DMS53 treated with DMSO at 0.1 percent for 48 hours (cell line): ENCODE measurements at regions not wholly inside any gene's neighbourhood (a gene's known extent, or its start where the extent isn't known, plus 50 kb on each side); places are given as distances from the start of the nearest gene placed in this dataset.

Experiments used
- DNase-seq: peaks from one replicate; lab custom pipeline; 2025; ENCODE audit not compliant: unreplicated experiment; lab: John Stamatoyannopoulos, UW

- no peak for DNase-seq
Observed at GRCh38 chr1:62917314-62917713, 133.4 kb downstream of the ATG4C start.

GRCh38 chr1:62917805-62918204 lies 133.9 kb downstream of the ATG4C start:
- no peak for DNase-seq

DNA sequence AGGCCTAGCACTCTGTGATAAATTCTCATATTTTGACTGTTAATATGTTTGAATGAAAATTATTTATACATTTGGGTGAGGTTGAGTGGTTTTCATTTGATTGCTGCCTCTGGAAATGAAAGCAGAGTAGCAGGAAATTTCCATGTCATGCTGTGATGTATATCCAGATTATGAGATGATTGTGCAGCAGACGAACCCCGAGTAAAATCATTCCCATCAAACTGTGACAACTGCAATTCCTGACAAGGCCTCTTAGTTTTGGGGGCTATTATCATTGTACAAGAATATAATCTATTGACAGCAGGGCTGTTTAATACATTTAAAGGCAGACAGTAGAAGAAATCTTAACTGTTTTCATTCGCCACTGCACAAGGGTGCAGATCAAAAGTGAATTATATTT lies 134.8 kb downstream of the ATG4C start:
- no peak for DNase-seq

GRCh38 chr1:62922006-62922405 lies 138.1 kb downstream of the ATG4C start:
- DNase-seq: no peak

DNA sequence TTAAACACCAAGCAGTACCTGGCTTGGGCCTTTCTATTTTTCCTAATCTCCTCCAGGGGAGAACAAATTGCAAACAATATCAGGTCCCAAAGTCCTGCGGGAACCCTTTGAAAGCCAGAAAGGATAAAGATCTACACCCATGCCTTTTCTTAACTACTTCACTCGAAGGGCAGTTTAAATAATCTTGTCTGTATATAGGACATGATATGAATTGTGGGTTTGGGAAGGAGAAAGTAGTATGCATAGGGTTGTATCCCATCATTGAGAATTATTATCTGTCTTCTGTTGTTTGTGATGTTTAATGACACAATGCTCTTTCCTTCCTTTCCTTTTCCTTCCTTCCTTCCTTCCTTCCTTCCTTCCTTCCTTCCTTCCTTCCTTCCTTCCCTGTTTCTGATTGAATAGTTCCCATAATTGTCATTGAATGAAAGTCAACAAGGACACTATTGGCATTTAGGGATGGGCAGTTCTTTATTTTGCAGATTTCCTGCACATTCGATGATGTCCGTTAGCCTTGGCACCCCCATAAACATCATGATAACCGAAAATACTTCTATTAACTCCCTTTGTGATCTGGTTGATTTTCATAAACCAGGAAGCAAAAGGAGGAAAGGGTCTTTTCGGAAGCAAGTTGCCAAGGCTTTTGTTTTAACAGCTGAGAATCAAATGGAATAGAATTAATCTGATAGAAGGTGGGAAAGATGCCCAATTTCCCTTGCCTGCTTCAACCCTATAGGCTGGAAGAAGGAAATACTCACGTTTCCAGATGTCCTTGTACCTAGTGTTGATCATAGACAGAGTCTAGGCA lies 141.3 kb downstream of the ATG4C start:
- DNase-seq: no peak

DNA sequence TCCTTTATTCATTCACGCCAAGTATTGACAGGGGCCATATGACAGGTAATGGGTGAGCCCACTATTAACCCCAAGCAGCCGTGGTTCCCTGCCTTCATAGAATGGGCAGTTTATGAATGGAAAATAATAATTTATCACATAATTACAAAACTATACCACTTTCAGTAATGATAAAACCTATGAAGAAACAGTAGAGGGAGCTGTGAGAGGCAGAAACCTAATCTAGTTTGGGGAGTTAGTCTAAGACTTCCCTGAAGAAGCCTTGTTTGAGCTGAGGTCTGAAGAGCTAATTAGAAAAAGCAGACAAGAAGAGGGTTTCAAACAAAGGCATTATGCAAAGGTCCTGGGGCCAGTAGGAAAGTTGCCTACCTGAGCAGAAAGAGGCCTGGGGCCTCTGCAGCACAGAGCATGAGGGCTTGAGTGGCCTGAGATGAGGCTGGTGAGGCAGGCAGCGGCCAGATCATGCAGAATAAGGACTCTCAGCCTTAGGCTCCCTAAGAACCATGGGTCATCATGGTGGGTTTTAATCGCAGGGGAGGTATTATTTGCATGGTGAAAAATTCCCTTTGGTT lies 142.8 kb downstream of the ATG4C start:
- DNase-seq: no peak

- no peak for DNase-seq
Observed at GRCh38 chr1:62928885-62929284, 145.0 kb downstream of the ATG4C start.

DNA sequence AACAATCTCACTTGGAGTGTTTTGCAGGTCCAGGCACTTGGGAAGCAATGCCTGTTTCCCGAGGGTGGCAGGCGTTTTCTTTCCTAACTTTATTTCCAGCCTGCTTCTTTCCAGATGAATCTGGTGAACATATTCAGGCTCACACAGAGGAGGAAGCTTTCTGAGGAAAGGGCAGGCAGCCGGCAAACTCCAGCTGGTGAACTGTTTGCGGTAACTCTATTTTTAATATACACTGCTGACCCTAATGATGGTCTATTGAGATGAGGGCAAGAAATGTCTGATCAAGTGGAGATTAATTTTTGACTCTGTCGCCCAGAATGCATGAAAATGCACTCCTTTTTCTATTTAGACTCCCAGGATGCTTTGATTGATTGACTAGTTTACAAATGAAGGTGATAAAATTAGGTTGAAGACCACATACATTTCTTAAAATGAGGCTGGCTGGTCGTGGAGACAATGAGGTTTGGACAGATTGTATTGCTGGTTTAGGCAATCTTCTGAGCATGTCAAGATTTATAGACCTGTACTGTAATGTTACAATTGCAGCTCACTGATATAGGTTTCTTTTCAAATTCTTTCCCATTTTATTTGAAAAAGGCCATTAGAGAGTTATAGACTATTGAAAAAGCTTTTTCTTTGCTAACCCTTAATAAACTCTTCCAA lies 153.8 kb downstream of the ATG4C start:
- DNase-seq: no peak

GRCh38 chr1:62941780-62942179 lies 157.8 kb downstream of the ATG4C start:
- no peak for DNase-seq

- no peak for DNase-seq
Observed at GRCh38 chr1:62946511-62946910, 162.6 kb downstream of the ATG4C start.

DNA sequence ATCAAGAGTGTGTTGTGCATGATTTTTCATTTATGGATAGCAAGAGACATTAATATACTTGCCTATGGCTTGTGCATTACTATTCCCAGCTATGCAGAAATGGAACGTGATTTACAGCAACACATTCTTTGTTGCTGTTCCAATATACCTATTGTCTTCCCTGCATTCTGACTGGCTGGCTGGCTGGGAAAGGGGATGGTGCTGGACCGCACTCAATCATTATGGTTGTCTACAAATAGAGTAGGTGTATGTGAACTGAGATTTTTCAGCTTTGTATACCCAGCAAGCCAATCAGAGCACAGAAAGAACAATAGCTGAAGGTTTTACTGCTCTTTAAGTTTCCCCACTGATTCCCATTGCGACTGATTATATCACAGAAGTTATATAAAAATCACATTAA lies 167.5 kb downstream of the ATG4C start:
- DNase-seq: no peak

DNA sequence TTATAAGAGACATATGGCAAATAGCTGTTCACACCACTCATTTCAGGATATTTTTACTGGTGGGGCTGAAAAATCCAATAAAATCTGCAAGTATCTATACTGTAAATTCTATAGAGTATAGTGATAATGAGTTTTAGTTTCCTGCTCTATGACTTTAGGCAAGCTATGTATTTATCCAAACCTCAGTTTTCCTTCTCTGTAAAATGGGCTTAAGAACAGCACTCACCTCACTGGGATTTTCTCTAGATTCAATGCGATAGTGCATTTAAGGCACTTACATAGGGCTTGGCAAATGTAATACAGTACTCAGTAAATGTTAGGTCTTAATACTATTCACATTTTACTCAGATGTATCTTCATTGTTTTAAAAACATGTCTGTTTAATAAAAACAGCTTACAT lies 168.7 kb downstream of the ATG4C start:
- no peak for DNase-seq

- no peak for DNase-seq
Observed at GRCh38 chr1:62953633-62954032, 169.7 kb downstream of the ATG4C start.

GRCh38 chr1:62954758-62955157 lies 170.8 kb downstream of the ATG4C start:
- no peak for DNase-seq

DNA sequence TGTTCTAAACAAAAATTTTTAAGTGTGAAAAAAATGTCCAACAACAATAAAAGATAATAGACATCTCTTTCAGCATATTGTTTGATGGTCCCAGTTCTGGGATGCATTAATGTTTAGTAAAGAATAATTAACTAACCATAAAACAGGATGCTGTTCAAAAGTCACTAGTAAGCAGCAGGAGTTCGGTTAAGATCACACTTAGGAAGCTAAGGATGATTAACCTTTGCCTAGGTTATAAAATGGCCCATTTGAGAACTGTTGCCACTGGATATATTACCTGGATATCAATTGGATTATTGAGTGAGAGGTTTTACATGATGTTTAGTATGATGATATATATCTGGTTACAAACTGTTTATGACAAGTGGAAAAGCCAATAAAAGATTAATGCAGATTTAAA lies 171.7 kb downstream of the ATG4C start:
- DNase-seq: no peak

DNA sequence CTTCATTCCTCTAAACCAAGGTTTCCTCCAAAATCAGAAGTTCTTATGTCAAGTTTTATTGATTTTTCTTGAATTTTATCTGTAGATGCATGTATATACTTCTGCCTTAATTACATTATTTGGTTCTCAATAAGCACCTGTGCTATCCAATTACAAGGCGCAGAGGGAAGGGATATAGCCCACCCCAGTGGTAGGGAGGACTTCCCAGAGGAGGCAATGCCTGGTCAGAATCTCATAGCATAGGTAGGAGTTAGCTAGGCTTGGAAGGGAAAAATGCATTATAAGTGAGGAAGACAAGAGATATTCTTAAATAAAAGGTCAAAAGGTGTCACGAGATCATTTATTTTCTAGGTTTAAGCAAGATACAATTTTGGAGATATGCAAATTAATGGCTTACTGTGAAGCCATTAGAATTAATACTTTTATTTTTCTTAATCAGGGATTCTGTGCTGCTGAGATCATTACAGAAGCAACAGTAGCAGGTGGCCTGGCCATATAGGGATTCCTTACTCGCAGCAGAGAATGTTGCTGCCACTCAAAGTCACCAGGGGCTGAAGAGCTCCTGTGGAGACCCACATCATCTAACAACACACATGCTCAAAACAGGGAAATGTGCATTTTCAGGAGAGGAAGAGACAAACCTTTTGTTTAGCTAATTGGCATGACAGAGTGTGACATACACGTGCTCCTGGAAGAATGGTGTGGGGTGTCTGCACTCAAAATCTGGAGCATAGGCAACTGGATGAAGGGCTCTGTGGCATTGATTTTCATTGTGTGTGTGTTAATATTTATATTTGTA lies 178.3 kb downstream of the ATG4C start:
- DNase-seq: no peak

DNA sequence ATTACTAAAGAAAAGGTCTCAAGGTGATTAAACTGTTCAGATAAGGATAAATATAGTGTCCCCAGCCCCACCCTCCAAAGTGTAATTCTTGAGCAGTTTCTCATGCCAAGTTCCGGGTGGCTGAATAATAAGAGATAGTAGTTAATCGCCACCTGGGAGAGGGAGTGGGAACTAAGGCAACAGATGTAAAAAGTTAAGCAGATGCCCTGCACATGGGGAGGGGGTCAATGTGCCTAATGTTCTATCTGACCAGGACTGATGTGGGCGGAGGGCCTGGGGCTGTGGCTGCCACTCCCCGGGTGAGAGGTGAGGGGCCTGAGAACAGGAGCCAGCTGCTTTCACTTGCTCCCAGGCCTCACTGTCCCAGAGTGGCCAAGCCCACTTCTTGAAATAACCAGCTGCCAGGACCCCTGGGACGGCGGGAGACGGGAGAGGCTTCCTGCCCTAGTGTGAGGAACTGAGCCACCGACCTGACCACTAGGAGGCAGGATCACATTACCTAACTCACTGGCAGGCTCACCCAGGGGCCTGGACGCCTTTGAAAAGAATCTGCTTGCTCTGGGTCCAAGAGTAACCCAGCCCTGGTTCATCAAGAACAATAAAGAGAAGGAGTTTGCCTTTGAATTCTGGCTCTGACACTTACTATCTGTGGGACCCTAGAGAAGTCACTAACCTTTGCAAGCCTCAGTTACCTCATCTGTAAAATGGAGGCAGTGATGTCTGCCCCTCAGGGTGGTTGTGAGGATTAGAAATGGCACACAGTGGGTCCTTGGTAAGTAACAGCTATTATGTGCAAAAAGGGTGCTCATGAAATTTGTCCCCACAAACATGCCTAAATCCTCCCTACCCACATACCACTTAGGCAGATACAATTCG lies 179.2 kb downstream of the ATG4C start:
- peak; percentile 51 for DNase-seq

- DNase-seq: no peak
Observed at GRCh38 chr1:62964141-62964540, 180.2 kb downstream of the ATG4C start.

DNA sequence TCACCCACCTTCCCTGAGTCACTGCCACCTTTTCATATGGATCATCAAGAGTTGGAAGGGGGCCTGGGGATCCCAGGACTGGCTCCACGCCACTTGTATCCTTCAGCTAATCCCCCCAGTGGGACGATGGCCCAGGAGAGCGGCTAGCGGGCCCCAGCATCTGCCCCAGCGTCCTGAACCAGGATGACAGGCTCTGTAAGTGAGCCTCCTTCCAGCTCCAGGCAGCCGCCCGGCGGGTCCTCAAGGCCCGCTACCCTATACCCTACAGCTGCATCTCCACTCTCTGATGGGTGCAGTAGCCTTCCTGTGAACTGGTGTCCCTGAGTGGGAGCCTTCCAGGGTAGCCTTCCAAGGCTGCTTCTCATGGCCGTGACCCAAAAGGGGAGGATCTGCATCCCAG lies 183.1 kb downstream of the ATG4C start:
- DNase-seq: no peak

DNA sequence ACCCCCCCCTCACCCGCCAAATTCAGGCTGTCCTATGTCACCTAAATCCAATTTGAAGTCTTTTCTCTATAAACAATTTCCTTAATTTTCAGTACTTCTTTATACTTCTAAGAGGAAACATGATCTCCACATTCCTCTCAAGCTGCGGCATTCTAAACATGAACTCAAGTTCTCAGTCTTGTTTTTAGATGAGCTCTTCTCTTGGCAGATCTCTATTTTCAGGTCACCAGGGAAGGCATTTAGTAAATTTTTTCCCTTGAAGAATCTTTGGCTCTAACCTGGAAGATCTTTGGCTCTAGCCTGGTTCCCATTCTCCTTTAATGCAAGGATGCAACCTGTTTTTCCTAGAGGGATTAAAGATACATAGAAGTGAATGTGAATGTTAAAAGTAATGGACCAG lies 193.4 kb downstream of the ATG4C start:
- no peak for DNase-seq

- no peak for DNase-seq
Observed at GRCh38 chr1:62978741-62979140, 194.8 kb downstream of the ATG4C start.
